K562 (cell line): ENCODE measurements at regions not wholly inside any gene's neighbourhood (a gene's known extent, or its start where the extent isn't known, plus 50 kb on each side); places are given as distances from the start of the nearest gene placed in this dataset.
A peak's percentile ranks its signal among the peaks of the same experiment; 100 is the strongest.

Experiments used
- ATAC-seq: fragments of 200-7000 bp; cut with Tn5 transposase; 3 replicates; pipeline ENCODE4 v1.9.1; 2020; ENCODE audit warnings: moderate library complexity
- BruUV-seq: library from RNA; stranded (reverse); fragments of 400-500 nt; replicated peaks from 2 replicates; lab custom pipeline; 2021; lab: Mats Ljungman, UMichigan
- CTCF ChIA-PET: fragments of 300-600 bp; formaldehyde crosslinking; extraction: SDS; loops from one replicate; lab custom pipeline; 2021; ENCODE audit warnings: low intra/inter-chr PET ratio; lab: Yijun Ruan, JAX
- POLR2A ChIA-PET: fragments of 300-600, 350-650 bp; sonication (Branson Sonifier 250); formaldehyde crosslinking; extraction: SDS; loops from one replicate; lab custom pipeline; 2021; ENCODE audit warnings: antibody characterized with exemption, inconsistent platforms; lab: Yijun Ruan, JAX
- DNase-seq, 4 experiments: peaks; one replicate each; pipeline versions ENCODE4 v3.0.0 to v3.0.0-alpha.2; 2011 to 2018; ENCODE audit warnings: low spot score in 3 of 4, mixed read lengths in 3 of 4; ENCODE audit errors: extremely low read depth in 1 of 4
- FAIRE-seq: peaks from 2 replicates; lab custom pipeline; 2011; peaks lifted over from hg19 to GRCh38; lab: Jason Lieb, UNC
- H2AFZ ChIP-seq: 2 replicates; pipeline ENCODE4 v1.6.0; 2011; ENCODE audit warnings: low read depth, low read length, control low read depth, inconsistent platforms
- H3K27ac ChIP-seq: fragments of 200-600 bp; 3 replicates; pipeline ENCODE4 v1.8.0; 2011; ENCODE audit warnings: low read depth, mild to moderate bottlenecking, control low read depth, inconsistent platforms, low read length, moderate library complexity, mixed read lengths; ENCODE audit errors: extremely low read depth
- H3K27me3 ChIP-seq, 2 experiments: fragments of 300-600 bp in 1 of 2; 2 replicates in 1 of 2; 3 replicates in 1 of 2; pipeline versions ENCODE4 v1.6.0 to v1.8.0; 2011; ENCODE audit warnings: inconsistent platforms in 2 of 2, low read length in 2 of 2, mild to moderate bottlenecking in 1 of 2, mixed read lengths in 1 of 2, moderate library complexity in 1 of 2; ENCODE audit not compliant: control insufficient read depth in 2 of 2, insufficient read depth in 2 of 2
- H3K36me3 ChIP-seq: fragments of 300-600 bp; 3 replicates; pipeline ENCODE4 v1.8.0; 2011; ENCODE audit warnings: mild to moderate bottlenecking, low read length, inconsistent platforms; ENCODE audit not compliant: control insufficient read depth, insufficient read depth
- H3K4me1 ChIP-seq, 2 experiments: fragments of 200-600 bp in 1 of 2; replicated peaks in 1 of 2; 2 replicates in 1 of 2; 3 replicates in 1 of 2; pipeline versions ENCODE4 v1.5.1 to v1.8.0; 2011; ENCODE audit warnings: inconsistent platforms in 2 of 2, low read length in 2 of 2, mild to moderate bottlenecking in 1 of 2, mixed read lengths in 1 of 2, moderate library complexity in 1 of 2; ENCODE audit not compliant: control insufficient read depth in 2 of 2, insufficient read depth in 2 of 2
- H3K4me2 ChIP-seq: 2 replicates; pipeline ENCODE4 v1.6.1; 2011; ENCODE audit warnings: low read length, control low read depth, inconsistent platforms, mixed read lengths; ENCODE audit not compliant: insufficient read depth
- H3K4me3 ChIP-seq: fragments of 200-600 bp; sonication (generic), shearing (Covaris generic); 2 replicates; pipeline ENCODE4 v1.5.1; 2016; ENCODE audit warnings: control low read depth, inconsistent platforms
- H3K79me2 ChIP-seq: fragments of 200-600 bp; 3 replicates; pipeline ENCODE4 v1.8.0; 2011; ENCODE audit warnings: low read length, inconsistent platforms; ENCODE audit not compliant: control insufficient read depth, insufficient read depth
- H3K9ac ChIP-seq, 2 experiments: 2 replicates each; pipeline versions ENCODE4 v1.6.0 to v1.6.1; 2011; ENCODE audit warnings: low read depth in 2 of 2, low read length in 2 of 2, control low read depth in 1 of 2, inconsistent platforms in 1 of 2, mild to moderate bottlenecking in 1 of 2, mixed read lengths in 1 of 2; ENCODE audit not compliant: insufficient read depth in 1 of 2
- H3K9me1 ChIP-seq: one replicate; pipeline ENCODE4 v1.6.0; 2011; ENCODE audit warnings: inconsistent platforms, mild to moderate bottlenecking, low read length, moderate library complexity; ENCODE audit not compliant: control insufficient read depth, insufficient read depth
- H3K9me3 ChIP-seq: replicated peaks from 2 replicates; pipeline ENCODE4 v1.5.1; 2011; ENCODE audit warnings: low read depth, low read length, inconsistent platforms; ENCODE audit not compliant: control insufficient read depth, insufficient read depth
- H4K20me1 ChIP-seq: replicated peaks from 2 replicates; pipeline ENCODE4 v1.6.1; 2011; ENCODE audit warnings: low read length, inconsistent platforms, mixed read lengths; ENCODE audit not compliant: control insufficient read depth, insufficient read depth
- CTCF ChIP-seq, 3 experiments: IDR thresholded peaks in 2 of 3; conservative IDR thresholded peaks in 1 of 3; 2 replicates each; pipeline ENCODE4 v1.5.1; 2011 to 2012; ENCODE audit warnings: low read length in 3 of 3, mild to moderate bottlenecking in 3 of 3, control low read depth in 2 of 3, improper control_type of control experiment in 1 of 3, inconsistent platforms in 1 of 3, low read depth in 1 of 3, mixed read lengths in 1 of 3, moderate library complexity in 1 of 3; ENCODE audit not compliant: insufficient read depth in 2 of 3
- DPF2 ChIP-seq: fragments of 450-650 bp; IDR thresholded peaks from 2 replicates; pipeline ENCODE4 v1.6.1; 2016
- E2F5 ChIP-seq: sonication (generic); formaldehyde crosslinking; IDR thresholded peaks from 2 replicates; pipeline ENCODE4 v1.8.0; 2022; ENCODE audit warnings: mild to moderate bottlenecking, missing genetic modification reagents
- FOSL1 ChIP-seq: fragments of 200-800 bp; sonication (Bioruptor generic); conservative IDR thresholded peaks from 2 replicates; pipeline ENCODE4 v1.6.1; 2016; ENCODE audit warnings: missing genetic modification characterization, missing compliant biosample characterization
- FUS ChIP-seq: fragments of 200-400 bp; formaldehyde crosslinking; optimal IDR thresholded peaks from 2 replicates; pipeline ENCODE3; 2017; ENCODE audit warnings: low read depth, low read length
- GMEB1 ChIP-seq: fragments of 250-450 bp; sonication (Bioruptor Pico); IDR thresholded peaks from 2 replicates; pipeline ENCODE4 v1.4.0; 2020; ENCODE audit warnings: mild to moderate bottlenecking
- GTF2F1 ChIP-seq: IDR thresholded peaks from 2 replicates; pipeline ENCODE4 v1.6.1; 2011; ENCODE audit warnings: low read depth, low read length, improper control_type of control experiment
- MITF ChIP-seq: IDR thresholded peaks from 2 replicates; pipeline ENCODE4 v1.6.1; 2014; ENCODE audit warnings: antibody characterized with exemption
- MTA3 ChIP-seq: fragments of 450-650 bp; formaldehyde crosslinking; IDR thresholded peaks from 2 replicates; pipeline ENCODE4 v1.6.1; 2017; ENCODE audit warnings: mild to moderate bottlenecking, borderline replicate concordance
- NR1H2 ChIP-seq: sonication (generic); formaldehyde crosslinking; IDR thresholded peaks from 2 replicates; pipeline ENCODE4 v1.4.0; 2020; ENCODE audit warnings: mild to moderate bottlenecking, missing genetic modification reagents
- RAD21 ChIP-seq, 2 experiments: fragments of 250-450 bp in 1 of 2; fragments of 450-650 bp in 1 of 2; sonication (Bioruptor Pico) in 1 of 2; formaldehyde crosslinking in 1 of 2; IDR thresholded peaks in 1 of 2; conservative IDR thresholded peaks in 1 of 2; 2 replicates each; pipeline versions ENCODE4 v1.4.0 to v1.8.0; 2020 to 2022; ENCODE audit warnings: mild to moderate bottlenecking in 2 of 2, moderate library complexity in 1 of 2
- SNAPC5 ChIP-seq: fragments of 250-450 bp; sonication (Bioruptor Pico); IDR thresholded peaks from 2 replicates; pipeline ENCODE4 v1.8.0; 2021; ENCODE audit warnings: moderate library complexity, mild to moderate bottlenecking, inconsistent platforms
- TAF15 ChIP-seq: fragments of 200-400 bp; formaldehyde crosslinking; IDR thresholded peaks from 2 replicates; pipeline ENCODE4 v1.6.1; 2017; ENCODE audit warnings: mild to moderate bottlenecking, low read depth, low read length, moderate library complexity
- U2AF1 ChIP-seq: fragments of 200-400 bp; formaldehyde crosslinking; optimal IDR thresholded peaks from 2 replicates; pipeline ENCODE3; 2017; ENCODE audit warnings: mild to moderate bottlenecking, low read depth, low read length, moderate library complexity
- ZNF165 ChIP-seq: fragments of 250-450 bp; sonication (Bioruptor Pico); IDR thresholded peaks from 2 replicates; pipeline ENCODE4 v1.4.0; 2020; ENCODE audit warnings: borderline replicate concordance
- WGBS: fragments of 100-300 bp; shearing (Covaris generic); methylation state at CpG from one replicate; pipeline ENCODE4 v1.1.6; 2016; ENCODE audit warnings: low coverage, mixed read lengths; ENCODE audit not compliant: insufficient coverage; ENCODE audit errors: missing lambda C conversion rate; 5-methylcytosine and 5-hydroxymethylcytosine counted together
- in situ Hi-C: fragments of 300-500 bp; cut with MboI; formaldehyde crosslinking; loops from 4 replicates; pipeline ENCODE4 v1.15.0; 2018; ENCODE audit warnings: inconsistent platforms, mixed read lengths
- intact Hi-C: fragments of 100-400 bp; cut with micrococcal nuclease; formaldehyde crosslinking; loops from 2 replicates; pipeline ENCODE4 v1.14.2; 2022

GRCh38 chr4:64545593-64545992, 136.3 kb upstream of the TECRL start (continued):
- TF ChIP-seq GMEB1 (no peak), MITF (no peak)

- H3K79me2 ChIP-seq = no peaks in the 10 kb centered on the region
- no peak overlapping the region for H3K4me2 ChIP-seq
- no peaks in the 10 kb centered on the region for H3K9me3 ChIP-seq
- ChIA-PET POLR2A (no interaction called here), CTCF (no interaction called here)
- H3K27ac ChIP-seq = no peak overlapping the region
- no peaks in the 10 kb centered on the region for H3K27me3 ChIP-seq
- FAIRE-seq (peak; percentile 59), ATAC-seq (peak; percentile 64; the same call in 1 of the 3 replicates), DNase-seq (peak; percentile 37 to 61 (median 44))
- BruUV-seq = no TSS peak
- intact Hi-C loops (loop anchor here (2.0 kb wide), 1 partner anchor 381 kb away; no protein-coding TSS in a partner anchor), in situ Hi-C loops (no loop called here)
- H4K20me1 ChIP-seq = no peaks in the 10 kb centered on the region
- 4% methylated on average over 4 of the region's 4 CpGs for WGBS
- H3K9ac ChIP-seq = no peak overlapping the region
- no peak overlapping the region for H3K4me3 ChIP-seq
- H3K9me1 ChIP-seq = no peaks in the 10 kb centered on the region
- H3K36me3 ChIP-seq = no peaks in the 10 kb centered on the region
- no peak overlapping the region for H2AFZ ChIP-seq
- H3K4me1 ChIP-seq = no peaks in the 10 kb centered on the region
- TF ChIP-seq DPF2 (no peak), U2AF1 (no peak), E2F5 (no peak), NR1H2 (no peak), CTCF (IDR thresholded peaks at IDR 0.05 in 2 of 3, conservative IDR thresholded peaks at IDR 0.05 in 1 of 3; ENCODE audit: insufficient read depth in 2 of 3, low read depth in 1 of 3, low read length in 3 of 3) (peak; percentile 31 to 64 (median 50); a peak in 5 of 6 replicates), TAF15 (no peak), GTF2F1 (no peak), RAD21 (CRISPR knock-in tag; conservative IDR thresholded peaks at IDR 0.05 in 1 of 2, IDR thresholded peaks at IDR 0.05 in 1 of 2) (peak; percentile 64 to 66), FOSL1 (tag) (no peak), SNAPC5 (CRISPR knock-in tag) (no peak), MTA3 (no peak), ZNF165 (CRISPR knock-in tag) (no peak), FUS (no peak)
Measured at GRCh38 chr4:64539234-64539849, 130.1 kb upstream of the TECRL start.
